Stomach (tissue), 4 donors: ENCODE measurements at regions not wholly inside any gene's neighbourhood (a gene's known extent, or its start where the extent isn't known, plus 50 kb on each side); places are given as distances from the start of the nearest gene placed in this dataset.

Experiments
- CTCF ChIP-seq, 7 experiments: fragments of 450-650 bp in 4 of 7; fragments of 200-600 bp in 3 of 7; sonication (generic) in 3 of 7; IDR thresholded peaks; one replicate each; pipeline ENCODE4 v1.5.1; 2016 to 2019; ENCODE audit warnings: antibody characterized with exemption in 7 of 7, control low read depth in 2 of 7, mild to moderate bottlenecking in 1 of 7
- EP300 ChIP-seq: sonication (generic); formaldehyde crosslinking; IDR thresholded peaks from one replicate; pipeline ENCODE4 v1.6.1; 2017; ENCODE audit warnings: antibody characterized with exemption

GRCh38 chr3:110164632-110165369, 827.5 kb upstream of the DPPA4 start:
- no peak for TF ChIP-seq CTCF (IDR thresholded peaks at IDR 0.05)
- TF ChIP-seq EP300, result no peak
